NCI-H2029 treated with DMSO at 0.1 percent for 48 hours (cell line): ENCODE measurements at regions not wholly inside any gene's neighbourhood (a gene's known extent, or its start where the extent isn't known, plus 50 kb on each side); places are given as distances from the start of the nearest gene placed in this dataset.

Source experiments
- DNase-seq: peaks from one replicate; lab custom pipeline; 2025; lab: John Stamatoyannopoulos, UW

DNA sequence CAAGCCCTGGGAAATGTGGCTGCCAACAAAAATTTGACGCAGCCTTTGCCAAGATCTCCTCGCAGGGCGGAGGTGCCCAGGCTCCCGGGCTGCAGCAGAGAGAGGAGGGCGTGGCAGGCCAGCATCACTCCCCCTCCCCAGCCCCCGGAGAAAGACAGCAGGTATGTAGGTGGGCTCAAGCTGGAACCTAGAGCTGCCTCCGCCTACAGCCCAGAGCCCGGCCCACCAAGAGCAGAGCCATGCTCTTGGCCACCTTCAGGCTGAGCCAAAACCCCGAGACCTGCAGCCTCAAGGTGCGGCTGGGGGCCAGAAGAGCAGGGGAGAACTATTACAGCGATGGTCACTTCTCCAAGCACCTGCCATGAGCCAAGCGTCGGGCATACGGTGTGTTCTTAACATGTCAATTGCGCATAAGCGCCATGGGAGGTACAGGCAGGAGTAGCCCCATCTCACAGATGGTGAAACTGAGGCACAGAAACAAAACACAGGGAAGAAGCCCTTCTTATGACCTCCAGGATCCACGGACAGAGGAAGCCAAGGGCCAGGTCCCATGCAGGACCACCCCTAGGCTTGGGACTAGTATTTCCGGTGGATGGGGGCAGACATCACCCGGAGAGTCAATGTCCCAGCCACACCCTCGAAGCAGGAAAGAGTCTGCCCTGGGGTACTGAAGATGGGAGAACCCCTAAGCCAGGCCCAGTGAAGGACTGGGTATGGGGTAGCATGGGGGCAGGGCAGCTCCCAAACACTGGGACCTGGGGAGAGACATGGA lies 109.0 kb downstream of the NCOR2 start:
- DNase-seq: no peak

- DNase-seq: no peak
Observed at GRCh38 chr12:124457287-124458219, 109.9 kb downstream of the NCOR2 start.

DNA sequence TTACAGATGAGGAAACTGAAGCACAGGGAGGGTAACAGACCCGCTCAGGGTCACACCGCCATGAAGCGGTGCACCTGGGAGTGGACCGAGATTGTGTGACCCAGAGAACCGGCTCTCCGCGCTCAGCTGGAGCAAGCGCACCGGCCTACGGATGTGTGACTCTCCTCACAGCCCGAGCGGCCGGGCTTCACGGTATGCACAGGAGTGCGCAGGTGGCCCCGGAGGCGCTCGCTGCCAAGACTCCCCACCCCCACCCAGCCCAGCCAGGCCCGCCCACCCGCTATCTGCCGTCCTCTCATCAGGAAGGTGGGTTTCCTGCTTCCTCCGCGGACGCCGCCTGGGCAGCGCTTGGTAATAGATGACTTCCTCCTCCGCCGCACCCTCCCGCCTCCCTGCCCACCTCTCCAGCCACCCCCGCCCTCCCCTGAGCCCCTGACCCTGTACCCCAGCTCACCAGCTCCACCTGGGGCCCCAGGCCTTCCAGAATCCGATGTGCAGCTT lies 110.7 kb downstream of the NCOR2 start:
- DNase-seq: no peak

DNA sequence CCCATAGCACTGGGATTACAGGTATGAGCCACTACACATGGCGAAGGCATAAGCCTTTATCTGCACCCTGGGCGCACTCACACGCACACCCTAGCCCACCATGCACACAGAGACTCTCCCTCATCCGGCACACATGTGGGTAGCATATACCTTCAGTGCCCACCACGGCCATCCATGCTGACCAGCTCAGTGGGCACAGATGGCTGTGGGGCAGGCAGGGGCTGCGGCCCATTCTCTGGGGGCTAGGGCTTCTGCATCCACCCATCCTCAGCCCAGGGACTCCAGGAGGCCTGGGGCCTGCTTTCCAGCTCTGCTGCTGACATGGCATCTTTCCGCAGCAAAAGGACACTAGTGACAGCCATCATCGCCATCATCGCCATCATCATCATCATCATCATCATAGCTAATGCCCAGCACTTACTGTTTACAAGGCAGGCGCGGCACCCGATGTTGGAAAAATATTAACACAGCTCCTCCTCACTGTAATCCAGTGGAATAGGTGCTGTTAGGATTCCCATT lies 111.2 kb downstream of the NCOR2 start:
- no peak for DNase-seq

- DNase-seq: no peak
Observed at GRCh38 chr12:124455336-124455735, 112.1 kb downstream of the NCOR2 start.

DNA sequence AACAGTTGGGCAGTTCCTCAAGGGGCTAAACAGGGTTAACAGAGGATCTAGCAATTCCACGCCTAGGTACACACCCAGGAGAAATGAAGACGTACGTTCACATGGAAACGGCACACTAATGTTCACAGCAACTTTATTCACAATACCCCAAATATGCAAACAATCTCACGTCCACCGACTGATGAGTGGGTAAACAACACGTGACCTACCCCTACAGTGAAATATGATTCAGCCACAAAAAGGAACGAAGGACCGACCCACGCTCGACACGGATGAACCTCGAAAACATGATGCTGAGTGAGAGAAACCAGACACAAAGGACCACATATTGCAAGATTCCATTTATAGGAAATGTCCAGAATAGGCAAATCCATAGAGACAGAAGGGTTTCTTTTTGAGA lies 112.7 kb downstream of the NCOR2 start:
- DNase-seq: no peak

DNA sequence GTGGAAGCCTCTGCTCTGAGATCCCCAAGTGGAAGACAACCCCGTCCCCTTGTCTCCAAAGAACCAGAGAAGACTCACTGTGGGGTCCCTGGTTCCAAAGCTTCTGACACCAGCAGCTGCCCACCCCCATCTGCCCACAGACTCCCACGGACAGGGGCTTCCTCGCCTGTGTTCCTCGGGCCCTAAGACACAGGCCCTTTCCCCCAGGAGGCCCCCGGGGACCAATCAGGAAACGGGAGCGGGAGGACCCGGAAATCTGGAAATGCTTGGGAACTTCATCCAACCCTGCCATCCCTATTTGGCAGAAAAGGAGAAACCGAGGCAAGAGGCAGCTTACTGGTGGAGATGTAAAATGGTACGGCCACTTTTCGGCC lies 113.1 kb downstream of the NCOR2 start:
- DNase-seq: no peak

DNA sequence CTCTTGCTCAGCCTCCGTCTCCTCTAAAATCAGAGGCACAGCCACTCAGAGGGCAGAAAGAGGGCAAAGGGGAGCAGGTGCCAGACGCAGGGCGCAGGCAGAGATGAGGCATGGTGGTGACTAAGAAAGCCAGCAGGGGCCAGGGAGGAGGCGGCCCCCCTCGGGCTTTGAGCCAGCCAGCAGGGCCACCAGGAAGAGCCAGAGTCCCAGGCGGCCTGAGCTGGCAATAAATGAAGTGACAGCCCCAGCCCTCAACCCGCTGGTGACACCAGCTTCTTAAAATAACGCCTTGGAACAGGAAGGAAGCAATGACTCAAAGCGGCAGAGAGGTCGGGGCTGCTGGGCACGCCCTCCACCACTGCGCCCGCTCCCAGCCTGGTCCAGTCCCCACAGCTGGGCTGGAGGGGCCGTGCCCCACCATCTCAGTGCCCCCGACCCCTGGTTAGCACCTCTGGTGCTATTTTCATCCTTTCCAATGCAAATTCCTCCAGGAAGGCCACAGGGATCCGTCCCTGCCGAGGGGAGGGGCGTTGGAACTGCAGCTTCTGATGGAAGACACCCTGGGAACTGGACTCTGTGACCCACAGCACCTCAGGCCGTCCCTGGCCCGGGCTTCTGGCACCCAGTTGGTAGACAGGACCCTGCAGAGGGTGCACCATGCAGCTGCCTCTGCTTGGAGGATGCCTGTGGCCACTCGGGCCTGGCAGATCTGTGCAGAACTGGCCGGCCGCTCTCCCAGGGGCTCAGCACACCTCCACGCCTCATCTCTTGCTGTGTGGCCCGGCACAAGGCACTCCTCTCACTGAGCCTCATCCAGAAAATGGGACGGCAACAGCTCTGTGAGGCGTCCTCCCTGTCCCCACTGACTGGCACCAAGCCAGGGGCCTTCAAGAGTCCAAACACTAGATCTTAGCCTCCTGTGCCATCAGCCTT lies 113.7 kb downstream of the NCOR2 start:
- DNase-seq: no peak

DNA sequence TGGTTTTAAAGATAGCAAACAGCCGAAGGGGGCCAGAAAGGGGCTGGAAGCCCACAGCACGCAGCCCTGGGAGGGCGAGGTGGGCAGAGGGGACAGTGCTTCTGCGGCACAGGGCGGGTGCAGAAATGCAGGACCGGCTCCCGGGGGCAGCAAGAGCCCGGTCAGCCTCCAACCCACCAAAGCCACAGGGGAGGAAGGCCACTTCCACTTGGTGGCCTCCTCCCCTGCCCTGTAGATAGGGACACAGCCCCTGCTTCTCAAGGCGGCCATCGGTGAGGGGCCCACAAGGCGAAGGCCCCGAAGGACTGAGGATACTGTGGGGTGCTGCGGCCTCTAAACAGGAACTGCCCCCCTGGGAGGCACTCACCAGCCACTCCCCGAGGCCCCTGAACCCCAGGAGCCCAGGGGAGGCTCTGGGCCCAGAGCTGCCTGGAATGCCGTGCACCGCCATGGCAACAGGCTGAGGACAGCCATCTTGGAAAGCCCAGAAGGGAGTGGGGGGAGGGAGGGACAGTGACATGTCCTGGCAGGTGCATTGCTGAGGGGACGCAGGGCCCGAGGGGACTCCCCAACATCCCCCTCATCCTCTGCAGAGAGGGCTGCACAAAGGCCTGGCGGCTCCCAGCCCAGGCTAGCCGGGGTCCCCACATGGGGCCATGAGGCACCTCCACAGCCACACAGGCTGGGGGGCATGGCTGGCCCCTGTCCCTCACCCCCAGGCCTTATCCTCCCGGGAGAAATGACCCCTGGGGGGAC lies 114.7 kb downstream of the NCOR2 start:
- DNase-seq: no peak

DNA sequence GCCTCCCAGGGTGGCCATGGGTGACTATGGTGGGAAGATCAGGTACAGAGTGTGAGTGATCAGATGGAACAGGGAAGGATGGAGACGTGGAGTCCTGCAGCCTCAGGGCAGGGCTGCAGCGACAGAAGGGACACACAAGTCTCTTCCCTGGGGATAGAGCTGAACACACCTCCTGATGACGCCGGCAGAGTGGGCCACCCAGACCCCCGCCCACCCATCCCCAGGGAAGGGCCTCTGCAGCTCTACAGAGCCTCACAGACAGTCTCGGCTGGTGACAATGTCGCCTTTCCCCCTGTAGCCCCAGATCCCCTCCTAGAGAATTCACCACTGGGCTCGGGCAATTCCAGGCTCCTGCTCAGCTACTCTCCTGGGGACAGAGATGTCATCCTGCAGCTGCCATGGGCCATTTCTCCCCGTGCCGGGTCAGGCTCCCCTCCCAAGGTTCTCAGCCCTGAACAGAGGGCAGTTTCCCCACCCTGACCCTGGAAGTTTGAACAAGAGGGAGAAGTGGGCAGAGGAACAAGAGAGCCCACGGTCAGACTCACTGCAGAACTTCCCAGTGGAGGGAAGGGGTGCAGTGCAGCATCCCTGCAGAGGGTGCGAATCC lies 115.7 kb downstream of the NCOR2 start:
- DNase-seq: no peak

DNA sequence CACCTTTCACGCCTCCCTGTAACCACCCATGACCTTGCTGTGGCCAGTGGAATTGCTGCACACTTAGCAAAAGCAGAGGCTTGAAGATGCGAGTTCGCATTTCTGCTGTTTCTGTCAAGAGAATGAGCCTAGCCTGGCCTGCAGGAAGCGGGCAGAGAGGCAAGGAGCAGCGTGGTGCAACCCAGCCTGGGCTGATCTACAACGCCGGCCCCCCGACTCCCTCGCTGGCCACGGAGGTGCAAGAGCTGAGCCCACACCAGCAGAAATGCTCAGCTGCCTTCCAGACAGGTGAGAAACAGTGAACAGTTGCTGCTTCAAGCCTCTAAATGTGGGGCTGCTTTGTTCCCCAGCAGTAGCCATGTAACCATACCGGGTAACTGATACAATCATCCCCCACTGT lies 116.4 kb downstream of the NCOR2 start:
- DNase-seq: no peak

- no peak for DNase-seq
Observed at GRCh38 chr12:124450376-124450750, 117.0 kb downstream of the NCOR2 start.

DNA sequence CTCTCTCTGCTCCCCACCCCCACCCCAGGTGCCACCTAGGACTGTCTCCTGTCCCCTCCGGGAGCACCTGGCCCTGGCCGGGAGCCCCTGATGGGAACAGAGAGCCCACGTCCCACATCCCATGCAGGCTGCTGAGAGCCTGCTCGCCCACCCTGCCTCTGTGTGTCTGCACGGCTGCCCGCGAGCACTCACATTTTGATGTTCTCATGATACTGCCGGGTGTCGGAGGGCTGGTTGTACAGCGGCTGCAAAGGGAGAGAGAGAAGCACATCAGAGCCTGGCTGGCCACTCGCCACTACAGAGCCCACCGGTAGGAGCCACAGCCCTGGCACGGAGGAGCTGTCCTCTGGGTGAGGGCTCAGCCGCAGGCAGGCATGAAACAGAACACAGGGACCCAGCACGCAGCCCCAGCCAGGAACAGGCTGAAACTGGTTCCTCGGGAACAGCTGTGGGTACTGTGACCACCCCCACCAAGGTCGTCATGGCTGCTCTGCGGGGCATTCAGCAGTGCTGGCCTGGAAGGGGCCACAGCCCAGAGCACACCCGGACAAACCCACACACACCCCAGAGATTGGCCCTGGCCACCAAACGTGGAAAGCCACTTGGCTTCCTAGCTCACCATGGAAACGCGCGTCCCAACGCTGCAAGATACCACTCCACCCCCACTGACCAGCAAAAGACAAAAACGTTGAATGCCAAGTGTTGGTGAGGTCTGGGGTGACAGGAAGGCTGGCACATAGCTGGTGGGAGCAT lies 117.6 kb downstream of the NCOR2 start:
- DNase-seq: no peak

DNA sequence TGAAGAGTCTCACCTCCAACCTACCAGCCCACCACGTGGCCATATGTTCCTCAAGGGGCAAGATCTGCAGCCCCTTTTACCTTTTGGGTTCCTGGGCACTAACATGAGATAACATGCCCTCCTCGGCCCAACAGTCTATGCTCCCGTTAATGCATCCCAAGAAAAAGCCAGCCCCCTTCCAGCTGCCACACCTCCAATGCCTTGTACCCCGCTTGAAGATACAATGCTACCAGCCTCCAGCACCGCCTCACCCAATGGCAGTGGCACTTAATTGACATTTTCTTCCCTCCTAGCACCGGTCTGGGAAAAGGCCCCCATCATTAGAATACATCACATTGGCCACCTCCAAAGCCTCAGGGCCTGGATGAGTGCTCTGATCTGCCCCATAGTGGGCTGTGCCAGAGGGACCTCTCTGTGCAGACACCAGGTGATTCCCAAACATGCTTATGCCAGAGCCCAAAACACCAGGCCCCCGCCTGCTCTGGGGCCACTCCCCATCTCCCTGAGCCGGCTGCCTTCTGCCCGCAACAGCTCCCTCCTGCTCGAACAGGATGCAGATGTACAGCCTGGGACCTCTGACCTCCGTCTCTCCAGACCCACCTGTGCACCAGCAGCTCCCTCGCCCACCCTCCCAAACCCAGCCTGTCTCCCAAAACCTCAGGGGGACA lies 118.3 kb downstream of the NCOR2 start:
- no peak for DNase-seq

GRCh38 chr12:124448241-124448954 lies 119.0 kb downstream of the NCOR2 start:
- no peak for DNase-seq

GRCh38 chr12:124446364-124446763 lies 121.0 kb downstream of the NCOR2 start:
- no peak for DNase-seq

DNA sequence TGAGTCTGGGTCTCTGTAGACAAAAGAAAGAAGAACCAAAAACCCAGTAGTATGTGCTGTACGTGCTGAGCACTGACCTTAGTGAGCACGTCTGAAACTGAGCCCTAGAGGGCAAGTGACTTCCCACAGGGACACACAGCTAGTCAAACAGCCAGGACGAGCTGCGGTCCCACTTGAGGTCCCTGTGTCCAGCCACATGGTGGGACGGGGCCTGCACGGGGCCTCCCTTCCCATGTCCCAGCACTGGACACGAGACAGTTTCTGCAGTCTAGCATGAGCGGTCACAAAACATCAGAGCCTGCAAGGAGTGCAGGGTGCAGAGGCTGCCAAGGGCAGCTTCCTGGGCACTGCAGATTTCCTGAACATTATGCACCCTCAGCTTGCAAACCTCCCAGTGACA lies 121.6 kb downstream of the NCOR2 start:
- DNase-seq: no peak

- DNase-seq: no peak
Observed at GRCh38 chr12:124445121-124445718, 122.2 kb downstream of the NCOR2 start.
